ENCODE measurements at regions not wholly inside any gene's neighbourhood (a gene's known extent, or its start where the extent isn't known, plus 50 kb on each side); places are given as distances from the start of the nearest gene placed in this dataset.

DNA sequence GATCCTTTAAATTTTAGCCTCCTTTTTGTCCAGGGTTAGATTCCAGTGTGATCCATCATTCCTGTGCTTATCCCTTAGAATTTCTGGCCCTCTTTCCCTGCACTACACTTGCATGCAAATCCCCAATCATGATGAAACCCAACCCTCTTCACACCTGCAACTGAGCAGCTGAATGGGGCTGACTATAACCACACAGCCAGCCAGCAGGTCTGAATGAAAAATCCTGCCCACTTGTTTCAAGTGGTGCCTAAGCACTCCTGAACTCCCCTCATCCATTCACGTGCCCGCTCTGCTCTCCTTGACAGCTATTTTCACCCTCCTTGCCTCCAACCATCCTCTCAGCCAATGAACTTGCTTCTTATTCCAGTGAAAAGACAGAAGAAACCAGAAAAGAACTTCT, 80.5 kb upstream of the AFF3 start:
- DNase-seq: peak; percentile 50

DNA sequence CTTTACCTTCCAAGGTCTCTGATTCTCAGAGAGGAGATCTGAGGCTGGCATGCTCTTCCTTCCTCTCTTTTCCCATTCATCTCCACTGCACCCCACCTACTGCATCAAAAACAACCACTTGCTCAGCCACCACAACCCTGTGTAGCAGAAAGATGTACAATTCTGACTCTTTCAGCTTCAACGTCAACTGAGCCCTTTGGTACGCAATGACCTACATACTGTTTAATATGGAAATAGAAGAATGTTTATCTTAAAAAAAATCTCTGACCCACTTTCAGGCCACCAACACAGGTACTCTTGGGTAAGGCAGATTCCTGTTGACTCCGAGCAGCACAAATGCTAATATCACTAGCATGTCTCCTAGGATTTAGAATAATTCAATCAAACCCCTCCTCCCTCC, 76.2 kb upstream of the AFF3 start:
- DNase-seq: no peak

DNA sequence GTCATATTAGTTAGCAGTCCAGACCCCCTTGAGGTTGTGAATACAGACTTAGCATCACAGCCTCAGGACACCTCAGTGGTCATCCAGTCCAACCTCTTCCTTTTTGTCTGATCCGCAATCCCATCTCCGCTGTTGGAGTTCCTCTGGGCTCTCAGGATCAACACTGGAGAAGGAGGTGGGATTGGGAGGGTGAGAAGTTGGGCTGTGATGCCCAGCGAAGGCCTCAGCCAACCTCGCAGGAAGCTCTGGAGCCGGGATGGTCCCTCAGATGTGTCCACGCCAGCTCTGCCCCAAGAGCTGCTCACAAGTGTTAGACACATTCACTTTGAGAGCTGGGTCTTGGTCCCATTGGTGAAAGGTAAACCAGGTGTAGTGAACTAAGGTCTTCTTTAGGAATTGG, 74.9 kb upstream of the AFF3 start:
- no peak for DNase-seq

DNA sequence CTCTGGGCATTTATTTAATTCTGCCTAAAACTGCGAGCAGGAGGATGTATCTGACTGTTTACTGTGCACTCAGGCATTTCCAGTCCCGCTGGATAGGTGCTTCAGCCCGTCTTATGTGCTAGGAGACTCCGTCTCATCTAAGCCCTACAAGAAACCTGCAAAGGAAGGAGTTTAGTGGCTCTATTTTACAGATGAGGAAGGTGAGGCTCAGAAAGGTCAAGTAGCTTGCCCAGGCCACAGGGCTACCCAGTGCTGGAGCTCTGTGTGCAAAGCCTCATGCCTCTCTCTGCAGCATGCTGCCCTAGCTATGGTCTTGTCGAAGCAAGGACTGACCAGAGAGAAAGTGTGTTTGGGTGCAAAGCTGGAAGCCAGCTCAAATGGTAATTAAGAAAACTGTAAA, 73.6 kb upstream of the AFF3 start:
- no peak for DNase-seq

DNA sequence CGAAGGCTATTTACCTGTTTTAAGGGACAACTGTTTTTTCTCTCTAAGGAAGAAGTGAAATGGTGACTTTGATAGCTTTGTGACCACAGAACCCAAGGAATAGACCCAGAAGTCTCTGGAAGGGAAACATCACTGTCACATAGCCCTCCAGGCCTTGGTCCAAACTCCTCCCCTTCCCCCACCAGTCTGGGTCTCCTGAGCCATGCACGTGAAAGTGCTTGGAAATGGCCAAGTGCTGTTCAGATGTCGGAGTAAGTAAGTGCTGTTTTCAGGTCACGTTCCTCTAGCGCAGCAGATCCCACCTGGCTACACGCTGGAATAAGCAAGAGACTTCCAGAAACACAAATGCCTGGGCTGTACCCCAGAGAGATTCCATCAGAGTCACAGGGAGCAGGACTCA, 73.0 kb upstream of the AFF3 start:
- no peak for DNase-seq

DNA sequence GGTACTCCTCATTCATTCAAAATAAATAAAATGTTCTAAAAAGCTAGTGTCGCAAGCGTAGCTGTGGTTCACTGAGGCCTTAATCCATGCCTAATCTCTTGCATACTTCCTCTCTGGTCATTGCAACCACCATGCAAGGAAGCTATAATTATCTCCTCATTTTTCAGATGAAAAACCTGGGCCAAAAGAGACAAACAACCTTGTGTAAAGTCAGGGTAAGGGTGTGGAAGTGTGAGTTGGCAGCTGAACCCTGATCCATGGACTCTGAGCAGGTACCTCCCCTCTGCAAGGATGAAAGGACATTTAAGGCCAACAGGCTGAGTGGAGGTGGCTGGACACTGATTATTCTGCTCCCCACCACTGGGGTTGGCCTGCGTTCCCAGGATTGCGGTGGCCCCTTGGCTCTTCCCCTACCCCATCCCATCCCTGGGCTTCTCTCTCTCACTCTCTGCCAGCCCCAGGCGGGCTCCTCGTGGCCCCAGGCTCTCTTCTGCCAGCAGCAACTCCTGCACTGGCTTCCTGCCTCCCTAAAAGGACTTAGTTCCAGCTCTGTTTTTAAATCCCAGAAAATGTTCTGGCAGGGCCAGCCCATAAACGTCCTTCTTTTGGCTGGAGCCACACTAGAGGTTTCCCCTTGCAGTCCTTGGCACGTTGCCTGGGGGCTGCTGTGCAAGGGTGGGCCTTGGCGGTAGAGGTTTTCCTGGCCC, 72.0 kb upstream of the AFF3 start:
- DNase-seq: no peak

DNA sequence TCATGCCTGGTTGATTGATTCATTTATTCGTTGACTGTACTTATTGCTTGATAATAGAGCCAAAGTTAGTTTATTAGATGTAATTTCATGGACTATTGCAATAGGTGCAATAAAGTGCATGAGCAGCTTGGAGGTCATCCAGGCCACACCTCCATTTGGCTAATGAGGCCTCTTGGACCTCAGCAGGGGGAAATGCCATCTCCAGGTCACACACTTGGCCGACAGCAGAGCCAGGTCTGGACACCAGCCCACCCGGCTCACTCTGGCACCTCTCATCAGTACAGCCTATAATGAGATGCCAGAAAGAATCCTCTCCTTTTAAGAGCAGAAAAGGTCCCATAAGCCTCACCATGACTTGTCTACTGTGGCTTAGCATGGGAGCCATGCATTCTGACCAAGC, 71.2 kb upstream of the AFF3 start:
- DNase-seq: no peak

DNA sequence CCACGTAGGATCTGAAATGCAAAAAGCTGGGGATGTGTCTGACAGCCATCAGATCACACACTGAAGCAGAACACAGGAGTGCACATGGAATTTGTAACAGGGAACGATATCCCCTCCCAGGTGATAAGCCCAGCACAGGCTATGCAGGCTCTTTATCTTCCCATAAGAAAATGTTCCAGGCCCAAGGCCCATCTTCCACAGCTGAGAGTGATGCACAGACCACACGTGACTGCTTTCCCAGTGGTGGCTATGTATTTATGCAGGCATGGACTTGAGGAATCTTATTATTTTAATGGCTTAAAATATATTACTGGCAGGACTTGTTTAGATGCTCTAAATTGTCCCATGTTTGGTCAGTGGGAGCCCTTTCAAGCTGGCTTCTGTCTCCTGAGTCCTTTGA, 70.5 kb upstream of the AFF3 start:
- no peak for DNase-seq

DNA sequence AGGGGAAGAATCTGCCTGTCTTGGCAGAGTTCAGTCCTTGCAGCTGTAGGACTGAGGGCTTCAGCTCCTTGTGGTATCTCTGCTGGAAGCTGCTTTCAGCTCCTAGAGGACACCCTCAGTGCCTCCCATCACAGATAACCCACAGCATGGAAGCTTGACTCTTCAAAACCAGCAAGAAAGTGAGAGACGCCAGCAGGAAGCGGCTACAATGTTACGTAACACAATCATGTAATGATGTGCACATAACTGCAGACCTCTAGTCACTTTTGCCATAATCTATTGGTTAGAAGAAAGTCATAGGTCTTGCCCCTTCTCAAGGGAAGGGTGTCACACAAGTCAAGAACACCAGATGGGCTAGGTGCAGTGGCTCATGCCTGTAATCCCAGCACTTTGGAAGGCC, 69.1 kb upstream of the AFF3 start:
- DNase-seq: no peak

DNA sequence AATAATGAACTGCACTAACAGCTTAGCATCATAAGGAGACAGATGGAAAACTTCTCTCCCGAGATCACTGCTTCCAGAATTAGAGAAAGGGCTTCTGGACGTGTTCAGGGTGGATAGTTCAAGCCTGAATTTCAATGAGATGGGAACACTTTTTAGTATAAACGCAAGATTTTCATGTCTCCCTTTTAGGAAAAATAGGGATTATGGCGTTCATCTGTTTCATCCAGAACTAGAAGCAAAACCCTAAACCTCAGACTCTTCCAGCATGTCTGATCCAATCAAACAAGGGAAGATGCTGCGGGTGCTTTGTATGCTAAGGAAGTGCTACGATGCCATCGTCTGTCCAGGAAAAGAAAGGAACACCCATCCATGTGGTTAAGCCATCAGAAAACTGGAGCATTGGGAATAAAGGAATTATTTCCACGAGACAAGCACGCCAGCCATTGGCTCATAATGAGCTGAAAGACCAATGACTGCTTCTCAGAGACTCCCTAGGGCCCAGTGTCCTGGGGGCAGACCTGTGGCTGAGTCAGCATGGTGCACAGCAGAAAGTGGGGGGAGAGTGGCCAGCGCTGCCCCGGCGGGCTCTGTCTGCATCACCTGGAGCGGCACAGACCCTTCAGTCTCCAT, 65.9 kb upstream of the AFF3 start:
- no peak for DNase-seq

DNA sequence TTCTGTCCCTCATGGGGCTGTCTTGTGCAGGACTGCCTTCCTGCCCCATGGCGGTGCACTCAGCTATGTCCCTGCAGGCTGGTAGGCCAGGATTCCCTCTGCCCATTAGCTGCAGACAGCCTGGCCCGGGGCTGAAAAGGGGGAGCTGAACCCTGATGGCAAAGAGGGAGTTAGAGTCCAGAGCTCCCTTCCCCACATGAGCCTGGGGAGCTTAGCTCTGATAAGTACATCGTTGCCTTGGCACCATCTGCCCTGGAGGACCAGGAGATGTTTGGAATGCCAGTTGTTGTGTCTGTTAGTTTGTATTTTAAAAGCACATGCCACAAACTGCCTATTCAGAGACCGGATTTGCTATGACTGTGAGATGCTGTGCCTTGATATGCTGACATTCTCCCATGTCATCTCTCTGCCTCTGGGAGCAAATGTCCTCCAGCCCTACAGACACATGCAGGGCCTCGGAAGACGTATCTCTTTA, 65.1 kb upstream of the AFF3 start:
- DNase-seq: no peak

DNA sequence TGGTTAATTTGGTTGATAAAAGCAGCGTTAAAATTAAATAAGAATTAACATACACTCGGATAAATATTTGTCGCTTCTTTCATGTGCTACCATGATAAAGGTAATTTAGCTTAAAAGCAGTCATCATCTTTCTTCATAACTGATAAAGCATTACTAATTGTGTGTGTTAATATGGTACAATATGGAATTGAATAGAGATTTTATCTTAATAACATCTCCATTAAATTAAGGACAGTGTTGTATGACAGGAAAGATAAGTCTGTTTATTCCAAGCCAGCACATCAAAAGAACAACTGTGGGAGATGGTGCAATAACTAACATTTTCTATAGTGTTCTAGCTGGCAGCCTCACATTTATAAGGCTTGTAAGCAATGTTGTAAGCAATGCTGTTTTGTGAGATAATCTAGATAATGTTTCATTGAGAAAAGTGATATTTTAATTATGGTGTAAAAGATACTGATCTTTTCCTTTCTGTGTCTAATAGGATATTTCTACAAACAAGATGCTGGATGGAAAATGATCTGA, 64.4 kb upstream of the AFF3 start:
- DNase-seq: no peak

DNA sequence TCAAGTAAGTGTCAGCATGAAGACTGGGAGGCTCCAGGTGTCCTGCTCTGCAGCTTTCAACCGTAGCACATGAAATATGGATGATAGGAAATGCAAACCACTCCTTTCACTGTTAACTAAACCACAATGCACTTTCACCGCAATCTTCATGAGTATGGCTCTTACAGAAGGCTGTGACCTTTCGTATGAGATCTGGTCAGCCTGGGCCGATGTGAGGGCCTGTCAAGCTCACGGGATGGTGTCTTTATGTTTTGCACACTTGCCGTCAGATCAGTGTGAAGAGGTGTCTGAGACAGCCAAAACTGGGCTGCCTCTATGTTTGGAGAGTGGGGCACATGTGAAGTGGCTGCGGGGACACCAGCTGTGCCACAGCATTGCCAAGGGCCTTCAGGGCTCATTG, 62.8 kb upstream of the AFF3 start:
- no peak for DNase-seq

DNA sequence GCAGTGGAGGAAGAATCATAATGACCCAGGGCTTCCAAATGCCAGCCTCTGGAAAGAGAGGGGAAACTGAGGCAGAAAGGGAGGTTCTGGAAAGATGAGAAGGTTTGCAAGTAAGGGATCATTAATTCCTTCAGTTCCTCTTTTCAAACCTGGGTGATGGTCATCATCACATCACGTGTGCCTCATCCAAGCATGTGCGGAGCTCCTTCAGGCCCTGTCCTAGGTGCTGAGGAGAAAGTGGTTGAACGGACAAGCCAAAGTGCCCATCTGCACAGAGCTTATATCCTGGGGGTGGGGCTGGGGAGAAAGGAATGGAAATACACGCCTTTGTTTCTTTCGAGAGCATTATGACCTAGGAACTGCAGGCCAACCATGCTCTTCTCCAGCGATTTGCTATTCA, 60.2 kb upstream of the AFF3 start:
- DNase-seq: no peak

DNA sequence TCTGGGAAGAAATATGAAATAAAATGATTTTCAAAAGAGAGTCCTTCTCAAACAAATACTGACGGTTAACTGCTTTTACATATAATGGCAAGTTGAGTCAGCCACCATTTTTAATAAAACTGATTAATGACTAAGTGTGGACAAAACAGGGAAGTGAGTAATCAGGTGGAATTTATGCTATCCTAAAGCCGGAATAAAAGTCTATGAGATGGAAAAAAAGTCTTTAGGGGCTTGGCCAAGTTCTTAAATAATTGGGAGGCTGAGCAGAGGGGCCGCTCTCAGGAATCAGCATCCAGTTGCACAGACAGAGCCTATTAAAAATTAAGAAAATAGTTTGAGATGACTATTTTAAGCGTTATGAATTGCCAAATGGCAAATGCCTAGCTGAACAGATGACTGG, 58.6 kb upstream of the AFF3 start:
- DNase-seq: no peak

DNA sequence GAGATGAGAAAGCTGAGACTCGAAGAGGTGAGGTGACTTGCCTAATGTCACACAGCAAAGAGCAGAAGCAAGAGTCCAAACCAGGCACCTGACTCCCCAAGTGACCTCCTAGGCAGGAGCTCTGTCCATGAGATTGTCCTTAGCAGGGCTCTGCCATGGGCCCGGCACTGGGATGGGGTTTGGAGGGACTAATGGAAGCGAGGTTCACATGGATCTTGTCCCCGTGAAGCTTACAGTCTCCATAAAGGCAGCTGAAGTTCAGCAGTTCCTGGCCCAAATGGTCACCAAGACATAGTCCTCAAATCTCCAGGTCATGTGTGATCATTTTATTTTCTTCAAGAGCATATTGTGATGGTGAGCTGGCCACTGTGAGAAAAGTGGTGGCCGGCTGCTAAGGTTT, 57.0 kb upstream of the AFF3 start:
- no peak for DNase-seq

DNA sequence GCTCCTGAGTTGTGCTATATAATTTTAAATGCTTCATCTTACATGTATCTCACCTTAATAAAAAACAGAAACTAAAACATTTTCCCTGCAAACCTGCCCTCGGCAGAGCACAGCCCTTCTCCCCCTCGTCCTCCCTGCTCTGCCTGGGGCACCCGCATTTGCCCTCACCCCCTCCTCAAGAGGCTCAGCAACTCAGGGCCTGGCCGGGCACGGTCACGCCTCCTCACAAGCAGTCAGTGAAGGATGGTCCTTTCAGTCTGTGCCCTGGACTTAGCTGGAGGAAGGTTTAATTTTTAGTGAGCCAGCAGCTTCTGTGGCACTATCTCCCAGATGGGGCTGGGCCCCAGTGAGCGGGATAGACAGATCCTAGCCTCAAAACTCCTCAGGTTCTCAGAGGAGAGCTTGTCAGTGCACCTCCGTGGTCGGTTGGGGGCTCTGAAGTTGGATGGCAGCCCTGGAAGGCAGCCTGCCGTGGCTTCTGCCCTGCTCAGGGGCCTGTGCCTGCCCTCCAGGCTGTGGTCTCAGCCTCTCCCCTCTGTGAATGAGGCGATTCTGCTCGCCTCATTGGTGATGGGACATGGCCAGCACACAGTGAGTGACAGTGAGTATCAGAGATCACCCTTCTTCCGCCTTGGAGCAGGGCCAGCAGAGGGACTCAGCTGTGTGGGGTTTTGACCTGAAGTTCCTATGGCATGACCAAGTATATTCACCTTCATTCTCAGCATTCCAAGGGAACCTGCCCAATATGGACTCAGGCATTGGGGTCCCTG, 56.3 kb upstream of the AFF3 start:
- DNase-seq: no peak

DNA sequence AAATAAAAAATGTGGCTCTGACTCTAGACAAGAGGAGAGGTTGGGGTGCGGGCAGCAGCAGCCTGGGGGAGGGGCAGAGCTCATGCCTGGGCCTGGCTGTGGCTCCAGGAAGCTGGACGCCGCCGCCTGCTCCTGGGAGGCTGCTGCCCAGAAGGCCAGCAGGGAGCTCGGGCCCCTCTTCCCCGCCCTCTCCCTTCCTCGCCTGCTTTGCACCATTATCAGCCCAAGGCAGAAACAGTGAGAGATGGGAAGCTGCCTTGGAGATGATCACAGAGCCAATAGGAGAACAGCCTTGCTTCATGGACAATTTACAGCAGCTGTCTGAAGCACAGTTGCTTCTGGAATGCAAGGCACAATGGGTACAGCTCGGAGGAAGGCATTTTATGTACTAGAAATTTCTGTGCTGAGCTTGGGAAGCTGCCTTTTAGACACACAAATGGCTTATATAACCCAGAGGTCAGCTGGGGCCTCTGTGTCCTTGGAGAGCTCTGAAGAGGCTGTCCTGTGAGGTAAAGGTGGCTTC, 55.3 kb upstream of the AFF3 start:
- DNase-seq: peak; percentile 3

DNA sequence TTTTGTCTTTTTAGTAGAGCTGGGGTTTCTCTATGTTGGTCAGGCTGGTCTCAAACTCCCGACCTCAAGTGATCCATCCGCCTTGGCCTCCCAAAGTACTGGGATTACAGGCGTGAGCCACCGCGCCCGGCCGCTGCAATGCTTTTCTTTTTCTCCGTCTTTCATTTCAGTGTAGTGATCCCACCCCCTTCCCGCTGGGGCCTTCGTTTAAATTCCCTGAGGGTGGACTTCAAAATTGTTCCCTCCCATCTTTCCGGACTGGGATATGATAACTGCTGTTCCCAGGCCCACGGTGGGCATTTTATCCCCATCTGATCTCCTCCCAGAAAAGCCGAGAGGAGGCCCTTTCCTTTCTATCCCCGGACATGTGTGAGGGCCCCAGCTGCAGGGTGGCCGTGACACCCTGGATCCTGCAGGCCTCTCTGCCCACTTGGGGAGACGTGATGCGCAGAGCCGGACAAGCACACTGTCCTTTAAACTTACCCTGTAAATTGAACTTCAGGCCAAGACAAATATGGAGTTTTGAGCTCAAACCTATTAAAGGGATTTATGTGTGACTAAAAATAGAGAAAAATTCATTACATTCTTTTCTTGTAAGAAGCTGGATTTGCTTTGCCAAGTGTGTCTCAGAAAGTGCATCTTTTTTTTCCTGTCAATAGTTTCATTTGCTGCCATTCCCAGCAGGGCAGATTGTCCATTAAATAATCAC, 54.5 kb upstream of the AFF3 start:
- no peak for DNase-seq

DNA sequence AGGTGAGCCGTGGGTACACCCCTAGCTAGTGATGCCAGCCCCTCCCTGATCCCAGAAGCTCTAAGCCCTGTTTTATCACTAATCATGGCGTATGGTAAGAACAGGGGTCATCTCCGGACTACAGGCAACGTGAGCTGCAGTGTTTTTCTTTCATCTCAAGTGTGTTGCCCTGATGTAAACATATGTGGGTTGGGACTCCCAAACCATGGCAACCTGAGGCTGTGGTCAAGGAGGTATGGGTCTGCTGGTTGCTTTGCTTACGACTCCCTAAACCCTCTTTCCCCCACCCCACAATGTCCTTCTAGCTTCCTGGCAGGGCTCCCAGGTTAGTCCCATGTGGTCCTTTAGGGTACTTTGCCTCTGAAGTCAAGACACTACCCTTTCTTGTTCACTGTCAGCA, 53.6 kb upstream of the AFF3 start:
- DNase-seq: no peak

DNA sequence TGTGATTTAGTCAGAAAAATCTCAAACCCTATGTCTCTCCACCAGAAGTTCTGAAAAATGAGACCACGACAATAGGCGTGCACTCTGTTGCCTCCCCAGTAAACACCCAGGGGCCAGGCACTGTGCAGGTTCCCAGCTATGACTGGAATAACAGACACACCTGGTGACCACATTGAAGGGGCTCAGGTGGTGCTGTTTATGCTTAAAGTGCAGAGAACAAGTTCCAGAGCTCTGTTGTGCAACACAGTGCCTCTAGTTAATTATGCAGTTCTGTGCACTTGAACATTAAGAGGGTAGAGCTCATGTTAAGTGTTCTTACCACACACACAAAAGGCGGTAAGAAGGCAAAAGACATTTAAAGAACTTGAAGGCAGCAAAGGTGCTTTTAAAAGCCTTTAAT, 52.6 kb upstream of the AFF3 start:
- DNase-seq: no peak

DNA sequence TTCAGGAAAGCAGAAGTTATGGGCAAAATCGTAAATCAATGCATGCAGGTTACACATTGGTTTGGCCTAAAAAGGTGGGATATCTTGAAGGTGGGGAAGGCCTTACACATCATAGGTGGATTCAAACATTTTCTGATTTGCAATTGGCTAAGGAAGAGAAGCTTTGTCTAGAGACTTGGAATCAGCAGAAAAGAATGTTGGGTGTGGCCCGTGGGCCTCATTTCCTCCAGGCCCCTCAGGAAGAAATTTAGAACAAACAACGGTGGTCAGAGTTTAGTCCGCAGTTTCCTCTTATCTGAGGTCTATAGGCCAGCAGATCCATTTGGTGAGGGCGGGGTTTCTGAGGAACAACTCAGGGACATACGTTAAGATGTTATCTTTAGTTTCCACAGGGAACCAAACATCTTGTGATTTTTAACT, 50.9 kb upstream of the AFF3 start:
- no peak for DNase-seq

DNA sequence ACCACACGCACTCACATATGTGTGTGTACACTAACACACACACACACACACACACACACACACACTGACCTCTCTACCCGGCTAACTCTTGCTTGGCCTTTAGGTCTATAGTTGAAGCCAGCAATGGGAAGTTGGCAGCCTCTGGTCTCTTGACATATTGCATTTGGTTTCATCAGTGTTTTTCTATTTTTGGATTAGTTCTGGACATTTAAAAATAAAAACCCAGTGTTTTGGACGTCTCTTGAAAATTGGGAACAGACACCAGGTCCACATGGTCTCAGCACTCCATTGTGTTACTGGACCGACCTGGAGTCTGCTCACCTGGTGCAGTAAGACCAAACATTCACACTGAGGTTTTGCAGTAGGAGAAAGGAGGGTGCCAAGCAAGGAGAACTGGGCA, 50.4 kb upstream of the AFF3 start:
- no peak for DNase-seq

Measured in NCI-H526 treated with DMSO at 0.1 percent for 48 hours (cell line).